HepG2 (cell line): ENCODE measurements at regions not wholly inside any gene's neighbourhood (a gene's known extent, or its start where the extent isn't known, plus 50 kb on each side); places are given as distances from the start of the nearest gene placed in this dataset.
A peak's percentile ranks its signal among the peaks of the same experiment; 100 is the strongest.
"Not testable (repeated sequence)": the region's sequence is repeated elsewhere in the genome, so short reads cannot be mapped to it uniquely, and the experiment has no call there.

Experiments
- ATAC-seq: fragments of 200-7000 bp; cut with Tn5 transposase; 3 replicates; pipeline ENCODE4 v1.9.1; 2020; ENCODE audit warnings: mild to moderate bottlenecking, moderate library complexity
- BruUV-seq: library from RNA; stranded (reverse); fragments of 400-500 nt; replicated peaks from 2 replicates; lab custom pipeline; 2021; lab: Mats Ljungman, UMichigan
- CTCF ChIA-PET: fragments of 300-600 bp; formaldehyde crosslinking; extraction: SDS; loops from one replicate; lab custom pipeline; 2021; ENCODE audit warnings: low total read pairs, inconsistent platforms, low intra/inter-chr PET ratio; lab: Yijun Ruan, JAX
- POLR2A ChIA-PET: fragments of 350-600 bp; sonication (Branson Sonifier 250); formaldehyde crosslinking; loops from one replicate; lab custom pipeline; 2020; ENCODE audit warnings: antibody characterized with exemption, inconsistent platforms; lab: Yijun Ruan, JAX
- DNase-seq: peaks from one replicate; pipeline ENCODE4 v3.0.0-alpha.2; 2015; ENCODE audit warnings: low spot score
- FAIRE-seq: peaks from 3 replicates; lab custom pipeline; 2011; peaks lifted over from hg19 to GRCh38; lab: Jason Lieb, UNC
- H2AFZ ChIP-seq: one replicate; pipeline ENCODE4 v1.6.1; 2011; ENCODE audit warnings: low read length, inconsistent platforms
- H3K27ac ChIP-seq: fragments of 300-600 bp; 3 replicates; pipeline ENCODE4 v1.8.0; 2011; ENCODE audit warnings: mixed run types, mild to moderate bottlenecking, mixed read lengths, low read length, inconsistent platforms; ENCODE audit not compliant: insufficient read depth; ENCODE audit errors: extremely low read length
- H3K27me3 ChIP-seq, 2 experiments: fragments of 200-600 bp in 1 of 2; 2 replicates in 1 of 2; 3 replicates in 1 of 2; pipeline versions ENCODE4 v1.6.0 to v1.8.0; 2011; ENCODE audit warnings: low read length in 2 of 2, mild to moderate bottlenecking in 2 of 2, moderate library complexity in 2 of 2, inconsistent platforms in 1 of 2; ENCODE audit not compliant: insufficient read depth in 2 of 2, control insufficient read depth in 1 of 2
- H3K36me3 ChIP-seq, 2 experiments: fragments of 200-600 bp in 1 of 2; replicated peaks in 1 of 2; 2 replicates in 1 of 2; 3 replicates in 1 of 2; pipeline versions ENCODE4 v1.5.1 to v1.8.0; 2011; ENCODE audit warnings: low read length in 2 of 2, inconsistent platforms in 1 of 2; ENCODE audit not compliant: insufficient read depth in 2 of 2, control insufficient read depth in 1 of 2
- H3K4me1 ChIP-seq: 2 replicates; pipeline ENCODE4 v1.5.1; 2012; ENCODE audit warnings: low read length, inconsistent platforms; ENCODE audit not compliant: insufficient read depth
- H3K4me2 ChIP-seq: 2 replicates; pipeline ENCODE4 v1.6.0; 2011; ENCODE audit warnings: low read depth, low read length, inconsistent platforms
- H3K4me3 ChIP-seq, 3 experiments: fragments of 200-600 bp in 1 of 3; sonication (generic), shearing (Covaris generic) in 1 of 3; replicated peaks in 1 of 3; 2 replicates each; pipeline ENCODE4 v1.5.1; 2011 to 2016; ENCODE audit warnings: low read length in 3 of 3, inconsistent platforms in 2 of 3, low read depth in 2 of 3, mild to moderate bottlenecking in 2 of 3, control low read depth in 1 of 3, mixed read lengths in 1 of 3; ENCODE audit not compliant: insufficient read depth in 1 of 3
- H3K79me2 ChIP-seq: one replicate; pipeline ENCODE4 v1.6.1; 2011; ENCODE audit warnings: low read length, inconsistent platforms; ENCODE audit not compliant: insufficient read depth
- H3K9ac ChIP-seq: 2 replicates; pipeline ENCODE4 v1.6.0; 2011; ENCODE audit warnings: mild to moderate bottlenecking, low read depth, low read length, inconsistent platforms; ENCODE audit not compliant: insufficient read depth
- H3K9me3 ChIP-seq: 2 replicates; pipeline ENCODE4 v1.5.1; 2012; ENCODE audit warnings: mild to moderate bottlenecking, low read length
- H4K20me1 ChIP-seq: 2 replicates; pipeline ENCODE4 v1.6.0; 2011; ENCODE audit warnings: inconsistent platforms, mild to moderate bottlenecking, low read length, moderate library complexity; ENCODE audit not compliant: insufficient read depth
- MAFF ChIP-seq: IDR thresholded peaks from 2 replicates; pipeline ENCODE4 v1.6.1; 2011; ENCODE audit warnings: low read depth, low read length, improper control_type of control experiment
- MAFK ChIP-seq, 2 experiments: IDR thresholded peaks in 1 of 2; conservative IDR thresholded peaks in 1 of 2; 2 replicates each; pipeline ENCODE4 v1.6.1; 2011; ENCODE audit warnings: improper control_type of control experiment in 2 of 2, low read length in 2 of 2
- THYN1 ChIP-seq: sonication (generic); formaldehyde crosslinking; IDR thresholded peaks from 2 replicates; pipeline ENCODE4 v1.8.1; 2023; ENCODE audit warnings: low read depth, mild to moderate bottlenecking, moderate library complexity, missing genetic modification reagents, borderline replicate concordance
- ZSCAN21 ChIP-seq: sonication (generic); formaldehyde crosslinking; IDR thresholded peaks from 2 replicates; pipeline ENCODE4 v1.8.0; 2022; ENCODE audit warnings: mild to moderate bottlenecking, missing genetic modification reagents, moderate library complexity, borderline replicate concordance
- WGBS: methylation state at CpG from one replicate; pipeline ENCODE4 v1.1.6; 2017; ENCODE audit warnings: low lambda C conversion rate; 5-methylcytosine and 5-hydroxymethylcytosine counted together
- in situ Hi-C: cut with HindIII; loops from 2 replicates; pipeline ENCODE4 v1.10.0; 2017; ENCODE audit warnings: low pct_unique_long_range_greater_than_20kb; ENCODE audit not compliant: extremely low pct_ligation_motif_present
- intact Hi-C: fragments of 100-400 bp; cut with micrococcal nuclease; formaldehyde crosslinking; loops from one replicate; pipeline ENCODE4 v1.10.0; 2022; ENCODE audit not compliant: unreplicated experiment

DNA sequence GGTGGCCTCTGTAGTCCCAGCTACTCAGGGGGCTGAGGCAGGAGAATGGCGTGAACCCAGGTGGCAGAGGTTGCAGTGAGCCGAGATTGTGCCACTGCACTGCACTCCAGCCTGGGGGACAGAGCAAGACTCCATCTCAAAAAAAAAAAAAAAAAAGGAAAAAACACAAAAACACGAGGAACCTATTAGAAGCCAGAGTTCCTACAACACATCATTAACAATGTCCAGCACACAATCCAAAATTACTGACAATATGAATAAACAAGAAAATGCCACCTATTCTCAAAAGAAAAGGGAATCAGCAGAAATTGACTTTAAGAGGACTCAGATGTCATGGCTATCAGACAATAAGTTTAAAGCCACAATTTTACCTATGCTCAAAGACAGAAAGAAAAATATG lies 57.3 kb upstream of the HS3ST3A1 start:
- CTCF ChIA-PET, BruUV-seq: not testable (repeated sequence)

DNA sequence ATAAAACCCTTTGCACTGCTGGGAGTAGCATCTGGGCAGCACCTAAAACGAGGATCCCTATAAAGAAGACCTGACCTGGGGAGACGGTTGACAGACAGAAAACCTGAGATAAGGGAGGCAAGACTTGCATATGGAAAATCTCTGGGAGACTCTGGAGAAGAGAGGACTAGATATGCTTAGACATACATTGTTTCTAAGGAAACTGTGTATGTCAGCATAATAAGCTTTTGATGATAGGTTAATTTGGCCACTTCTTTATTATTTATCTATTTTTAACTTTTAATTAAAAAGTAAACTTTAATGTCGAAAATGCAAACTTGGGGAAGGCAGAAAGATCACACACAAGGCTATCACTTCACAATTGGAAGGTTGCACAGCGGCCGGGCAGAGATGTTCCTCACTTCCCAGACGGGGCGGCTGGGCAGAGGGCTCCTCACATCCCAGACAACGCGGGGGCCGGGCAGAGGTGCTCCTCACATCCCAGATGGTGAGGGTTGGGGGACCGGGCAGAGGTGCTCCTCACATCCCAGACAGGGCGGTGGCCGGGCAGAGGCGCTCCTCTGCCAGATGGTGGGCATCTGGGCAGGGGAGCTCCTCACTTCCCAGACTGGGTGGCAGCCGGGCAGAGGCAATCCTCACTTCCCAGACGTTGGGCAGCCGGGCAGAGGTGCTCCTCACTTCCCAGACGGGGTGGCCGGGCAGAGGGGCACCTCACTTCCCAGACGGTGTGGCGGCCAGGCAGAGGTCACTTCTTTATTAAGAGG lies 64.3 kb upstream of the HS3ST3A1 start:
- no peak for DNase-seq
- POLR2A ChIA-PET = no interaction called here
- intact Hi-C loops = no loop called here
- Histone ChIP-seq H3K27ac (no peak overlapping the region), H3K4me2 (no peak overlapping the region), H3K9ac (no peak overlapping the region), H3K4me1 (no peaks in the 10 kb centered on the region), H3K27me3 (peaks cover 0 to 7% of the 10 kb centered on the region in 2 experiments; a peak in 2 of 5 replicates), H3K4me3 (no peak overlapping the region), H2AFZ (no peak overlapping the region), H3K9me3 (0 out of 2 replicates have a peak, but pooled peaks cover 4% of the 10 kb centered on the region), H3K36me3 (no peaks in the 10 kb centered on the region), H3K79me2 (no peaks in the 10 kb centered on the region), H4K20me1 (no peaks in the 10 kb centered on the region)
- no TSS peak for BruUV-seq
- CTCF ChIA-PET = no interaction called here
- TF ChIP-seq MAFK (conservative IDR thresholded peaks at IDR 0.05 in 1 of 2, IDR thresholded peaks at IDR 0.05 in 1 of 2; ENCODE audit: low read length in 2 of 2) (peak; percentile 59 to 88), ZSCAN21 (CRISPR knock-in tag) (no peak), MAFF (peak; percentile 82), THYN1 (CRISPR knock-in tag) (no peak)
- no peak for ATAC-seq
- in situ Hi-C loops = no loop called here
- 41% methylated on average over 16 of the region's 21 CpGs for WGBS
- no peak for FAIRE-seq

More for the DNA sequence above, 57.3 kb upstream of the HS3ST3A1 start:
- H3K36me3 ChIP-seq, intact Hi-C loops, H3K4me1 ChIP-seq, DNase-seq, H2AFZ ChIP-seq, H3K4me2 ChIP-seq, H3K27ac ChIP-seq, H3K9ac ChIP-seq, in situ Hi-C loops, H3K27me3 ChIP-seq, H3K4me3 ChIP-seq, H3K9me3 ChIP-seq, H3K79me2 ChIP-seq, POLR2A ChIA-PET, ATAC-seq, FAIRE-seq, H4K20me1 ChIP-seq: not testable (repeated sequence)
- 0% methylated on average over 3 of the region's 3 CpGs for WGBS
